Neural cell (in vitro differentiated cells): ENCODE measurements at regions not wholly inside any gene's neighbourhood (a gene's known extent, or its start where the extent isn't known, plus 50 kb on each side); places are given as distances from the start of the nearest gene placed in this dataset.

Experiments used
- H2AFZ ChIP-seq: fragments of 200-600, 300-800 bp; sonication (generic), shearing (Covaris generic); 2 replicates; pipeline ENCODE4 v1.6.0; 2014; ENCODE audit warnings: low read depth, mild to moderate bottlenecking, antibody characterized with exemption, low read length, moderate library complexity
- H3F3A ChIP-seq: fragments of 200-600 bp; shearing (Covaris generic); 2 replicates; pipeline ENCODE4 v1.6.1; 2016; ENCODE audit warnings: mild to moderate bottlenecking, moderate library complexity, mixed read lengths, antibody characterized with exemption, low read length; ENCODE audit not compliant: insufficient read depth, poor library complexity, severe bottlenecking
- H3K27ac ChIP-seq: fragments of 200-600, 300-800 bp; sonication (generic), shearing (Covaris generic); 2 replicates; pipeline ENCODE4 v1.5.1; 2014; ENCODE audit warnings: mild to moderate bottlenecking, low read length, moderate library complexity
- H3K27me3 ChIP-seq: fragments of 300-800, 200-600 bp; sonication (generic), shearing (Covaris generic); 2 replicates; pipeline ENCODE4 v1.6.0; 2014; ENCODE audit warnings: mild to moderate bottlenecking, low read depth, low read length, moderate library complexity; ENCODE audit not compliant: insufficient read depth
- H3K36me3 ChIP-seq: fragments of 300-800, 200-600 bp; sonication (generic), shearing (Covaris generic); 2 replicates; pipeline ENCODE4 v1.5.1; 2014; ENCODE audit warnings: mild to moderate bottlenecking, antibody characterized with exemption, low read length, moderate library complexity; ENCODE audit not compliant: insufficient read depth
- H3K4me2 ChIP-seq: fragments of 300-800, 200-600 bp; sonication (generic), shearing (Covaris generic); 2 replicates; pipeline ENCODE4 v1.6.0; 2014; ENCODE audit warnings: mild to moderate bottlenecking, low read length
- H3K4me3 ChIP-seq: fragments of 300-800, 200-600 bp; sonication (generic), shearing (Covaris generic); 2 replicates; pipeline ENCODE4 v1.5.1; 2014; ENCODE audit warnings: mild to moderate bottlenecking, low read length, moderate library complexity
- H3K79me2 ChIP-seq: fragments of 200-600 bp; shearing (Covaris generic); replicated peaks from 2 replicates; pipeline ENCODE4 v1.6.0; 2014; ENCODE audit warnings: mild to moderate bottlenecking, low read length, moderate library complexity; ENCODE audit not compliant: insufficient read depth
- H3K9ac ChIP-seq: fragments of 300-800, 200-600 bp; sonication (generic), shearing (Covaris generic); 2 replicates; pipeline ENCODE4 v1.6.1; 2016; ENCODE audit warnings: mild to moderate bottlenecking, low read length, mixed read lengths
- H3K9me2 ChIP-seq: fragments of 200-600 bp; shearing (Covaris generic); 2 replicates; pipeline ENCODE4 v1.6.1; 2016; ENCODE audit warnings: mild to moderate bottlenecking, low read length, mixed read lengths; ENCODE audit not compliant: insufficient read depth
- H3K9me3 ChIP-seq: fragments of 200-600, 300-800 bp; sonication (generic), shearing (Covaris generic); 2 replicates; pipeline ENCODE4 v1.6.1; 2016; ENCODE audit warnings: mild to moderate bottlenecking, mixed run types, low read length, moderate library complexity, mixed read lengths
- H4K20me1 ChIP-seq: fragments of 200-600 bp; shearing (Covaris generic); 2 replicates; pipeline ENCODE4 v1.6.1; 2016; ENCODE audit warnings: mild to moderate bottlenecking, mixed run types; ENCODE audit not compliant: insufficient read depth
- EP300 ChIP-seq: fragments of 450-650 bp; conservative IDR thresholded peaks from 2 replicates; pipeline ENCODE4 v1.6.1; 2014; ENCODE audit warnings: antibody characterized with exemption, mild to moderate bottlenecking, moderate library complexity; ENCODE audit not compliant: poor library complexity, severe bottlenecking
- EZH2 ChIP-seq: fragments of 200-600, 300-800 bp; shearing (Covaris generic), sonication (generic); IDR thresholded peaks from 2 replicates; pipeline ENCODE4 v1.6.1; 2014; ENCODE audit warnings: antibody characterized with exemption, low read length, borderline replicate concordance, mild to moderate bottlenecking; ENCODE audit not compliant: insufficient read depth, poor library complexity, severe bottlenecking
- MXI1 ChIP-seq: fragments of 450-650 bp; conservative IDR thresholded peaks from 2 replicates; pipeline ENCODE4 v1.6.1; 2014; ENCODE audit warnings: antibody characterized with exemption, mild to moderate bottlenecking; ENCODE audit not compliant: poor library complexity, severe bottlenecking
- POLR2AphosphoS5 ChIP-seq: IDR thresholded peaks from 2 replicates; pipeline ENCODE4 v1.6.1; 2012
- RAD21 ChIP-seq: fragments of 450-650 bp; conservative IDR thresholded peaks from 2 replicates; pipeline ENCODE4 v1.6.1; 2014; ENCODE audit warnings: antibody characterized with exemption, mild to moderate bottlenecking, moderate library complexity
- REST ChIP-seq: IDR thresholded peaks from 2 replicates; pipeline ENCODE4 v1.6.1; 2012; ENCODE audit warnings: borderline replicate concordance
- SMC3 ChIP-seq: fragments of 450-650 bp; conservative IDR thresholded peaks from 2 replicates; pipeline ENCODE4 v1.6.1; 2014; ENCODE audit warnings: antibody characterized with exemption, mild to moderate bottlenecking, moderate library complexity; ENCODE audit not compliant: poor library complexity
- TAF1 ChIP-seq: IDR thresholded peaks from 2 replicates; pipeline ENCODE4 v1.6.1; 2012; ENCODE audit warnings: low read depth
- TF ChIP-seq, protein P1 (sequence below): fragments of 450-650 bp; IDR thresholded peaks from 2 replicates; pipeline ENCODE4 v1.5.1; 2014; ENCODE audit warnings: antibody characterized with exemption, mild to moderate bottlenecking, moderate library complexity; ENCODE audit not compliant: poor library complexity, severe bottlenecking

GRCh38 chr20:37643400-37643799 is 50.4 kb upstream of the CTNNBL1 start:
- H3K4me2 ChIP-seq, result no peak overlapping the region
- no peak overlapping the region for H2AFZ ChIP-seq
- no peaks in the 10 kb centered on the region for H3K36me3 ChIP-seq
- H3K4me3 ChIP-seq, result no peak overlapping the region
- TF ChIP-seq EP300 (no peak), POLR2AphosphoS5 (no peak), SMC3 (no peak), MXI1 (no peak), TAF1 (no peak), EZH2 (no peak), RAD21 (no peak), REST (no peak)
- TF ChIP-seq, protein P1, sequence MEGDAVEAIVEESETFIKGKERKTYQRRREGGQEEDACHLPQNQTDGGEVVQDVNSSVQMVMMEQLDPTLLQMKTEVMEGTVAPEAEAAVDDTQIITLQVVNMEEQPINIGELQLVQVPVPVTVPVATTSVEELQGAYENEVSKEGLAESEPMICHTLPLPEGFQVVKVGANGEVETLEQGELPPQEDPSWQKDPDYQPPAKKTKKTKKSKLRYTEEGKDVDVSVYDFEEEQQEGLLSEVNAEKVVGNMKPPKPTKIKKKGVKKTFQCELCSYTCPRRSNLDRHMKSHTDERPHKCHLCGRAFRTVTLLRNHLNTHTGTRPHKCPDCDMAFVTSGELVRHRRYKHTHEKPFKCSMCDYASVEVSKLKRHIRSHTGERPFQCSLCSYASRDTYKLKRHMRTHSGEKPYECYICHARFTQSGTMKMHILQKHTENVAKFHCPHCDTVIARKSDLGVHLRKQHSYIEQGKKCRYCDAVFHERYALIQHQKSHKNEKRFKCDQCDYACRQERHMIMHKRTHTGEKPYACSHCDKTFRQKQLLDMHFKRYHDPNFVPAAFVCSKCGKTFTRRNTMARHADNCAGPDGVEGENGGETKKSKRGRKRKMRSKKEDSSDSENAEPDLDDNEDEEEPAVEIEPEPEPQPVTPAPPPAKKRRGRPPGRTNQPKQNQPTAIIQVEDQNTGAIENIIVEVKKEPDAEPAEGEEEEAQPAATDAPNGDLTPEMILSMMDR, result no peak
- no peak overlapping the region for H3K9ac ChIP-seq
- no peaks in the 10 kb centered on the region for H3K79me2 ChIP-seq
- no peaks in the 10 kb centered on the region for H3K9me3 ChIP-seq
- H3K9me2 ChIP-seq, result no peaks in the 10 kb centered on the region
- H3K27me3 ChIP-seq, result no peaks in the 10 kb centered on the region
- H3F3A ChIP-seq, result no peaks in the 10 kb centered on the region
- H3K27ac ChIP-seq, result no peak overlapping the region
- no peaks in the 10 kb centered on the region for H4K20me1 ChIP-seq

GRCh38 chr20:37642246-37642645 is 51.6 kb upstream of the CTNNBL1 start:
- H3K9me2 ChIP-seq, result no peaks in the 10 kb centered on the region
- no peak overlapping the region for H3K4me2 ChIP-seq
- no peak overlapping the region for H3K27ac ChIP-seq
- no peak overlapping the region for H3K9ac ChIP-seq
- H3K9me3 ChIP-seq, result no peaks in the 10 kb centered on the region
- H3K4me3 ChIP-seq, result no peak overlapping the region
- no peaks in the 10 kb centered on the region for H3K36me3 ChIP-seq
- H3F3A ChIP-seq, result no peaks in the 10 kb centered on the region
- TF ChIP-seq EZH2, result no peak
- TF ChIP-seq, protein P1, result no peak
- no peak for TF ChIP-seq RAD21
- no peak for TF ChIP-seq TAF1
- TF ChIP-seq MXI1, result no peak
- no peak for TF ChIP-seq REST
- TF ChIP-seq SMC3, result no peak
- no peak for TF ChIP-seq POLR2AphosphoS5
- H3K27me3 ChIP-seq, result no peaks in the 10 kb centered on the region
- no peak overlapping the region for H2AFZ ChIP-seq
- no peaks in the 10 kb centered on the region for H3K79me2 ChIP-seq
- H4K20me1 ChIP-seq, result no peaks in the 10 kb centered on the region
